ENCODE measurements at regions not wholly inside any gene's neighbourhood (a gene's known extent, or its start where the extent isn't known, plus 50 kb on each side); places are given as distances from the start of the nearest gene placed in this dataset.

GRCh38 chr7:155880721-155881120 lies 68.5 kb upstream of the SHH start:
- Histone ChIP-seq H3K36me3 (ENCODE audit: insufficient read depth, low read length) (no peaks in the 10 kb centered on the region), H3K4me1 (ENCODE audit: insufficient read depth, low read length) (no peaks in the 10 kb centered on the region), H3K9me3 (ENCODE audit: control insufficient read depth in 1 of 2, low read length in 2 of 2) (no peaks in the 10 kb centered on the region), H3K27ac (ENCODE audit: low read depth, low read length) (no peak overlapping the region), H3K27me3 (ENCODE audit: insufficient read depth, low read length) (no peaks in the 10 kb centered on the region), H3K4me3 (ENCODE audit: low read length in 2 of 2) (no peak overlapping the region)
- H3K9me3 Mint-ChIP-seq = no peaks in the 10 kb centered on the region
- ChIA-PET POLR2A (ENCODE audit: partially characterized antibody) (no interaction called here), CTCF (ENCODE audit: partially characterized antibody) (no interaction called here)
- no peaks in the 10 kb centered on the region for H3K36me3 Mint-ChIP-seq
- no peak overlapping the region for H3K4me3 Mint-ChIP-seq
- H3K4me1 Mint-ChIP-seq = no peaks in the 10 kb centered on the region
- no peak overlapping the region for H3K27ac Mint-ChIP-seq
- no peak for DNase-seq
- intact Hi-C loops (cut with micrococcal nuclease) = no loop called here
- peaks cover 0 to 5% of the 10 kb centered on the region in 2 donors for H3K27me3 Mint-ChIP-seq

GRCh38 chr7:155879592-155879991 lies 67.3 kb upstream of the SHH start:
- POLR2A ChIA-PET (ENCODE audit: partially characterized antibody) = no interaction called here
- no peaks in the 10 kb centered on the region for H3K9me3 ChIP-seq (ENCODE audit: control insufficient read depth in 1 of 2, low read length in 2 of 2)
- no peaks in the 10 kb centered on the region for H3K36me3 ChIP-seq (ENCODE audit: insufficient read depth, low read length)
- H3K9me3 Mint-ChIP-seq = no peaks in the 10 kb centered on the region
- no peaks in the 10 kb centered on the region for H3K4me1 ChIP-seq (ENCODE audit: insufficient read depth, low read length)
- CTCF ChIA-PET (ENCODE audit: partially characterized antibody) = interaction anchor here (1.8 kb wide), 1 partner anchor 10 kb away, joined by 4 read pairs; no protein-coding TSS in a partner anchor
- intact Hi-C loops (cut with micrococcal nuclease) = no loop called here
- peaks cover under 1 to 5% of the 10 kb centered on the region in 2 donors for H3K27me3 Mint-ChIP-seq
- no peak overlapping the region for H3K27ac ChIP-seq (ENCODE audit: low read depth, low read length)
- no peak for DNase-seq
- no peak overlapping the region for H3K27ac Mint-ChIP-seq
- H3K4me3 ChIP-seq (ENCODE audit: low read length in 2 of 2) = no peak overlapping the region
- H3K4me1 Mint-ChIP-seq = no peaks in the 10 kb centered on the region
- H3K4me3 Mint-ChIP-seq = no peak overlapping the region
- H3K27me3 ChIP-seq (ENCODE audit: insufficient read depth, low read length) = no peaks in the 10 kb centered on the region
- H3K36me3 Mint-ChIP-seq = no peaks in the 10 kb centered on the region

- Mint-ChIP-seq H3K4me1 (no peaks in the 10 kb centered on the region), H3K27me3 (peaks cover 4 to 5% of the 10 kb centered on the region in 2 donors), H3K36me3 (no peaks in the 10 kb centered on the region), H3K4me3 (no peak overlapping the region), H3K9me3 (no peaks in the 10 kb centered on the region), H3K27ac (no peak overlapping the region)
- intact Hi-C loops (cut with micrococcal nuclease) = no loop called here
- Histone ChIP-seq H3K27ac (ENCODE audit: low read depth, low read length) (no peak overlapping the region), H3K9me3 (ENCODE audit: control insufficient read depth in 1 of 2, low read length in 2 of 2) (no peaks in the 10 kb centered on the region), H3K27me3 (ENCODE audit: insufficient read depth, low read length) (no peaks in the 10 kb centered on the region), H3K36me3 (ENCODE audit: insufficient read depth, low read length) (no peaks in the 10 kb centered on the region), H3K4me3 (ENCODE audit: low read length in 2 of 2) (no peak overlapping the region), H3K4me1 (ENCODE audit: insufficient read depth, low read length) (no peaks in the 10 kb centered on the region)
- POLR2A ChIA-PET (ENCODE audit: partially characterized antibody) = no interaction called here
- no peak for DNase-seq
- CTCF ChIA-PET (ENCODE audit: partially characterized antibody) = interaction anchor here (1.8 kb wide), 1 partner anchor 9 kb away, joined by 4 read pairs; no protein-coding TSS in a partner anchor
Observed at GRCh38 chr7:155878674-155879073, 66.4 kb upstream of the SHH start.

GRCh38 chr7:155878250-155878649 lies 66.0 kb upstream of the SHH start:
- no peak for DNase-seq
- no peaks in the 10 kb centered on the region for H3K4me1 Mint-ChIP-seq
- Histone ChIP-seq H3K27me3 (ENCODE audit: insufficient read depth, low read length) (no peaks in the 10 kb centered on the region), H3K27ac (ENCODE audit: low read depth, low read length) (no peak overlapping the region), H3K36me3 (ENCODE audit: insufficient read depth, low read length) (no peaks in the 10 kb centered on the region), H3K4me3 (ENCODE audit: low read length in 2 of 2) (no peak overlapping the region), H3K4me1 (ENCODE audit: insufficient read depth, low read length) (no peaks in the 10 kb centered on the region), H3K9me3 (ENCODE audit: control insufficient read depth in 1 of 2, low read length in 2 of 2) (no peaks in the 10 kb centered on the region)
- no peak overlapping the region for H3K4me3 Mint-ChIP-seq
- ChIA-PET POLR2A (ENCODE audit: partially characterized antibody) (no interaction called here), CTCF (ENCODE audit: partially characterized antibody) (interaction anchor here (0.6 to 1.8 kb wide), 2 partner anchors 8 to 1355 kb away, joined by 3 to 4 read pairs; no protein-coding TSS in a partner anchor)
- peaks cover 4 to 5% of the 10 kb centered on the region in 2 donors for H3K27me3 Mint-ChIP-seq
- no peak overlapping the region for H3K27ac Mint-ChIP-seq
- H3K9me3 Mint-ChIP-seq = no peaks in the 10 kb centered on the region
- H3K36me3 Mint-ChIP-seq = no peaks in the 10 kb centered on the region
- intact Hi-C loops (cut with micrococcal nuclease) = no loop called here

- H3K4me3 ChIP-seq (ENCODE audit: low read length in 2 of 2) = no peak overlapping the region
Observed at GRCh38 chr7:155877167-155877566, 64.9 kb upstream of the SHH start.

GRCh38 chr7:155874411-155874810 lies 62.1 kb upstream of the SHH start:
- intact Hi-C loops (cut with micrococcal nuclease) = no loop called here
- CTCF ChIA-PET (ENCODE audit: partially characterized antibody) = no interaction called here
- Mint-ChIP-seq H3K27me3 (peaks cover 8 to 9% of the 10 kb centered on the region in 2 donors), H3K4me3 (no peak overlapping the region), H3K36me3 (no peaks in the 10 kb centered on the region), H3K27ac (no peak overlapping the region), H3K4me1 (no peaks in the 10 kb centered on the region), H3K9me3 (peaks cover 0 to 2% (median 0%) of the 10 kb centered on the region in 8 donors)
- no peaks in the 10 kb centered on the region for H3K9me3 ChIP-seq (ENCODE audit: control insufficient read depth in 1 of 2, low read length in 2 of 2)
- no peak for DNase-seq
- H3K36me3 ChIP-seq (ENCODE audit: insufficient read depth, low read length) = no peaks in the 10 kb centered on the region
- no peaks in the 10 kb centered on the region for H3K4me1 ChIP-seq (ENCODE audit: insufficient read depth, low read length)
- H3K4me3 ChIP-seq (ENCODE audit: low read length in 2 of 2) = no peak overlapping the region
- H3K27me3 ChIP-seq (ENCODE audit: insufficient read depth, low read length) = no peaks in the 10 kb centered on the region
- POLR2A ChIA-PET (ENCODE audit: partially characterized antibody) = no interaction called here
- no peak overlapping the region for H3K27ac ChIP-seq (ENCODE audit: low read depth, low read length)

More at GRCh38 chr7:155877167-155877566, 64.9 kb upstream of the SHH start:
- no peak for DNase-seq
- Histone ChIP-seq H3K9me3 (ENCODE audit: control insufficient read depth in 1 of 2, low read length in 2 of 2) (no peaks in the 10 kb centered on the region), H3K4me1 (ENCODE audit: insufficient read depth, low read length) (no peaks in the 10 kb centered on the region), H3K27ac (ENCODE audit: low read depth, low read length) (no peak overlapping the region), H3K27me3 (ENCODE audit: insufficient read depth, low read length) (no peaks in the 10 kb centered on the region), H3K36me3 (ENCODE audit: insufficient read depth, low read length) (no peaks in the 10 kb centered on the region)
- peaks cover 3 to 5% of the 10 kb centered on the region in 2 donors for H3K27me3 Mint-ChIP-seq
- H3K4me1 Mint-ChIP-seq = no peaks in the 10 kb centered on the region
- intact Hi-C loops (cut with micrococcal nuclease) = no loop called here
- no peaks in the 10 kb centered on the region for H3K9me3 Mint-ChIP-seq
- H3K4me3 Mint-ChIP-seq = no peak overlapping the region
- no peaks in the 10 kb centered on the region for H3K36me3 Mint-ChIP-seq
- ChIA-PET POLR2A (ENCODE audit: partially characterized antibody) (no interaction called here), CTCF (ENCODE audit: partially characterized antibody) (no interaction called here)
- no peak overlapping the region for H3K27ac Mint-ChIP-seq

GRCh38 chr7:155874010-155874409 lies 61.7 kb upstream of the SHH start:
- Mint-ChIP-seq H3K4me1 (no peaks in the 10 kb centered on the region), H3K27me3 (peaks cover 8 to 9% of the 10 kb centered on the region in 2 donors), H3K4me3 (no peak overlapping the region), H3K9me3 (peaks cover 0 to 2% (median 0%) of the 10 kb centered on the region in 8 donors), H3K27ac (no peak overlapping the region), H3K36me3 (no peaks in the 10 kb centered on the region)
- no peak overlapping the region for H3K4me3 ChIP-seq (ENCODE audit: low read length in 2 of 2)
- no peaks in the 10 kb centered on the region for H3K27me3 ChIP-seq (ENCODE audit: insufficient read depth, low read length)
- H3K4me1 ChIP-seq (ENCODE audit: insufficient read depth, low read length) = no peaks in the 10 kb centered on the region
- DNase-seq = no peak
- ChIA-PET CTCF (ENCODE audit: partially characterized antibody) (no interaction called here), POLR2A (ENCODE audit: partially characterized antibody) (no interaction called here)
- no peaks in the 10 kb centered on the region for H3K9me3 ChIP-seq (ENCODE audit: control insufficient read depth in 1 of 2, low read length in 2 of 2)
- no peaks in the 10 kb centered on the region for H3K36me3 ChIP-seq (ENCODE audit: insufficient read depth, low read length)
- intact Hi-C loops (cut with micrococcal nuclease) = no loop called here
- H3K27ac ChIP-seq (ENCODE audit: low read depth, low read length) = no peak overlapping the region

Measured in CD4-positive, alpha-beta memory T cell (primary cell).